ENCODE measurements at regions not wholly inside any gene's neighbourhood (a gene's known extent, or its start where the extent isn't known, plus 50 kb on each side); places are given as distances from the start of the nearest gene placed in this dataset.

DNA sequence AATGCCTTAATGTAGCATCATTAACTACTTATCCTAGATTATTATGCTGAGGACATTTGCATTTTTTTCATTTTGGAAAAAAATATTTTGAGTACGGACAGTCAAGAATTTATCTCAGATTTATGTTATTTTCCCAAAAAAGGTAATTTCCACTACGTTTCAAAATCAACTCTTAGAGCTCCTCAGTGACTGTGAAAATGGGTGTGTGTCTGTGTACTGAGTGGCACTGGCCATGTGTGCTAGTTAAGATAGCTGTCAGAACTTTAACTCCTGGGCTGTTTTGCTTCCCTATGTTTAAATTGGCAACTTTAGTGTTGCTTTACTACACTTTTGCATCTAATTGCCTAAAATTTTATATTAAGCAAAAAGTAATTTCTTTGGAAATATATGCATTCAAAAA is 927.4 kb downstream of the EFNB2 start:
- no peak for DNase-seq (ENCODE audit: low spot score)

DNA sequence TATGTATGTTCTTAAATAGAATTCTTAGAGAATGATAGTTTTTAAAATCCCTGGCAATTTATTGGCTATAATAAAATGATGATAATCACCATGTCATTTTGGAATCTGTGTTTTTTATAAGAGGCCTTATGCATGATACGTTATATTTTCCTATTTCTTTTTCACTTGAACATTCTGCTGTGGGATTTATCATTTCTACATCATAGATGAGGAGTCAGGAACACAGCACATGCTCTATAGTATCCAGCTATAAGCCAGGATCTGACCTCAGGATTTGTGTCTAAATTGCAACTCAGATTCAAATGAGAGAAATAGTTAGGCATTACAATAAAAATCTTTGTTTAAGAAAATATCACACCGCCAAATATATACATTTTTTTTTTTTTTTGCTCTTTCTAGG is 928.0 kb downstream of the EFNB2 start:
- DNase-seq (ENCODE audit: low spot score), result no peak

DNA sequence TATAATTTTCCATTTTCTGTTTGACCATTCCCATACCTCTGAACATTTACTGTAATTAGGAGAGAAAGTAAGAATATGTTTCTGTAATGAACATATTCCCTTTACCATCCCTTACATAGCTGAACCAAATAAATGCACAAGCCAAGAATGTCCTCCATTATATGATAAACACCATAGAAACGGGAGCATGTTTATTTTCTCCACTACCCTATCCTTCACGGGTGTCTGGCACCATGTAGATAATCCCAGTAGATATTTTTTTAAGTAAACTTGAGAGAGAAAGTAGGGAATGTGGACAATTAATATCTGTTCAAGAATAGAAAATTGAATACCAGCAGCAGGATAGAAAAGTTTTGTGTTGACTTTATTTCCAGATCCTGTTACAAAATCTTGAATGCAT is 928.4 kb downstream of the EFNB2 start:
- no peak for DNase-seq (ENCODE audit: low spot score)

DNA sequence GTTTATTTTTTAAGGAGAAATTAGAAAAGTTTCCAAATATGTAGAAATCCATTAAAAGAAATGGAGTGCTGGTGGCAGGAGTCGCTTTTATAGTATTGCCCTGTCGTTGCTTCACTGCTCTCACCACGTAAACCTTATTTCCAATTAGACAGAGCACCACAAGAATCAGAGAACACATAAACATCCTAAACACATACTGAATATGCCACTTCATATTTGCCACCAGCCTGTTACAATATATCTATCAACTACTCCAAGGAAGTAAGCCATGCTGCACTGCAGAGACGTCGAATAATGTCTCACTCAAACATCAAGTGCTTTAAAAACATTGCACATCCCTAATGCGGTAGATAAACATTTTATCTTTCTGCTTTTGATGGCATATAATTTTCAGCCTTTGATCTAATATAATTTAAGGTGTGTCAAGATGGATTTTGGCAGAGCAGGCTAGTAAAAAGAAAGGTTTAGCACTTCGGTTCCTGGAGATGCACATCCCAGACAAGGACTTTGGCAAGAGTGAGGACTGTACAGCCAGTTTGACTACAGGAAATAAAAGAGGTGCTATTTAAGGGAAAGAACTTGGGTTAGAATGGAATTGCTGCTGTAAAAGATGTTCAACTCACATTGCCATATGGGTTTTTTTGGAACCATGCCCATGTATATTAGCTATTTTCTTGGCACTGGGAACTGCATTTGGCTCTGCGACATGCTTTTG is 932.3 kb downstream of the EFNB2 start:
- DNase-seq (ENCODE audit: low spot score), result no peak

DNA sequence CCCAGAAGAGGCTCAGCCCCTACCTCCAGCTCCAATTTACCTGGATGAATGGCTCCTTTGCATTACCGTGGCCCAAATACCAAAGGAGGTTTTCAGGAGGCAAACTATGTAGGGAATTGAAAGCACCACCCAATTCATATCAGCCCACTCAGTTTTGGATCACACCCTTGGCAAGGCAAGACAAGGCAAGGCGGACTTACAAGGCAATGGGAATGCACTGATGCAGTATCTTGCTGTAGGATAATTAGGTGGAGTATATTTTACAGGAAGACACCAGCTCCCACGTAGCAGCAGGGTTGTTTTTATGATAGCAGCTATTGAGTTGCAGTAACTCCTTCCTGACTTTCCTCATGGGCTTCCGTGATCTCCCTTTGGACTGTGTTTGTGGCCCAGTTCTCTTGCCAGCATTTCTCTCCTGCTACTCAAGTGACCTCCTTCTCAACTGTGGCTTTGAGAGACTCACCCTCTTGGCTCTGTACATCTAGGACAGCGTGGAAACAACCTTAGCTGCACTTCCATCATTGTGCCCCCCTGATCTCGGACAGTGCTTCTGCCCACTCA is 935.9 kb downstream of the EFNB2 start:
- DNase-seq (ENCODE audit: low spot score), result no peak

DNA sequence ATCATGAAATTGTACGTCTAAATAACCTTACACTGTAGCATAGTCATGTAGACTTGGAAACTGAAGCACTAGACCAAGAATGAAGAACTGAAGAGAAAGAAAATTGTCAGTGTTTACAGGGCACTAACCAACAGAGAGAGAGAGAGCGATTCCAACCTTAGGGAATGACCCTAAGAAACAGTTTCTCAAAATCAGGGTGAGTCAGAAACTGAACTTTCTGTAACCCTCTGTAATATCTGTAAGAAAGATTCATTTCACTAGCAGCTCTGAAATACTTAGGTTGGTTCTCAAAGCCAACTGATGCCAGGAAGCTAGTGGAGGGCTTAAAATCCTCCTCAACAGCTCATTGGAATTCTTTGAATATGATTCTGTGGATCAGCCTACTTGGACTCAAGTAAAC is 936.9 kb downstream of the EFNB2 start:
- DNase-seq (ENCODE audit: low spot score), result no peak

DNA sequence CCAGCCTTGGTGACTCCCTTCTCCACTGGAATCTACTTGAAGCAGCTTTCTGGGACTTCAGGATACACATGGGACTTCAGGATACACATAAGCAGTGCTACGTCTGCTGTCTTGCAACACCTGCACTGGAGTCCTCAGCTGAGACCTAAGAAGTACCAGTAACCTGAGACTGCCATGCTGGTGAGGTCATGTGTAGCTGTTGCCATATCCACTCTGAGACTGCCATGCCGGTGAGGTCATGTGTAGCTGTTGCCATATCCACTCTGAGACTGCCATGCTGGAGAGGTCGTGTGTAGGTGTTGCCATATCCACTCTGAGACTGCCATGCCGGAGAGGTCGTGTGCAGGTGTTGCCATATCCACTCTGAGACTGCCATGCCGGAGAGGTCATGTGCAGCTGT is 937.9 kb downstream of the EFNB2 start:
- no peak for DNase-seq (ENCODE audit: low spot score)

DNA sequence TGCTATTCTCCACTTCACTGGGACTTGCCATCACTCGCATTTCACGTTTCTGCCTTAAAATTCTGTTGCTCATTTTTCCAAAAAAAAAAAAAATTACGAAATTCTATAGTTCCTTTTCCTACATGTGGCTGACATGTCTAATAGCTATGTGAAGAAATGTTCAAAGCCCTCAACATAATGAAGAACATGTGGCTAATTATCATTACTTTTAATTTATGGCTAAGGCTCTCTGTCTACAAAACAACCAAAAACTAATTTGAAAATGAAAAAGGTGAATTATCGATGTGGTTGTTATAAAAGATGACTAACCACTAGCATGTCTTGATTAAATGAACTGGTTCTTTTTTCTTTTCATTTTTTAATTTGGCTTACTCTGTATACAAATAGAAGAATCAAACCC is 940.0 kb downstream of the EFNB2 start:
- DNase-seq (ENCODE audit: low spot score), result no peak

DNA sequence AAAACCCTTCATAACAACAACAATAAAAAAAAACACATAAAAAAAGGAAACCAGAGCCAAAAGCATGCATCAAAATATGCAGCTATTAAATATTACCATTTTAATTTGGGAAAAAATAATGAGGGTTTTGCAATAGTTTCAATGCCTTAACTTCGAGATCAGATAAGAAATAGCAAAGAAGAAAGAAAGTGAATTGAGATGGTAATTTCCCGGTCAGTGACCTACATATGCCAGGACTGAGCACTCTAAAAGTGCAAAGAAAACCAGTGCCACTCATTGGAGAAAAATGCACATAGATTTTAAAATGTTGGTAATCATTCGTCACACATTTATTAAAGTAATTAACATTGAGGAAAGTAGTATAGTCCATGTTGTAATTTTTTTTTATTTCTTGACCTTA is 944.2 kb downstream of the EFNB2 start:
- no peak for DNase-seq (ENCODE audit: low spot score)

DNA sequence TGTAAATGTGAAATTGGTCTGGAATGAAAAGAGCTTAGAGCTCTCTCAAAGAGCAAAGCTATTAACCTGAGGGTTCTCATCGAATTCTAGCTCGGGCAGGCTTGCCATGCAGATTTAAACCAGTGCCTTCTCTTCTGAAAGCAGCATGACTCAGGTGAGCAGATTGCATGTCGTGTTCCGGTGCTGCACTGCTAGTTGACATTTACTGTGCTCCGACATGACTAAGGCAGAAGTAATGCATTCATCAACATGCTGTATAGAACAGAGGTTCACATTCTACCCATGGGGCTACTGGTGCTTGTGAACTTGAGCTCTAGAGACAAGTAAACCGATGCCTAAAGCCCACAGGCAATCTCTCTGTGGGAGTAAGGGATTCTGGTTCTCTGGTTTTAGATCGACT is 947.7 kb downstream of the EFNB2 start:
- no peak for DNase-seq (ENCODE audit: low spot score)

DNA sequence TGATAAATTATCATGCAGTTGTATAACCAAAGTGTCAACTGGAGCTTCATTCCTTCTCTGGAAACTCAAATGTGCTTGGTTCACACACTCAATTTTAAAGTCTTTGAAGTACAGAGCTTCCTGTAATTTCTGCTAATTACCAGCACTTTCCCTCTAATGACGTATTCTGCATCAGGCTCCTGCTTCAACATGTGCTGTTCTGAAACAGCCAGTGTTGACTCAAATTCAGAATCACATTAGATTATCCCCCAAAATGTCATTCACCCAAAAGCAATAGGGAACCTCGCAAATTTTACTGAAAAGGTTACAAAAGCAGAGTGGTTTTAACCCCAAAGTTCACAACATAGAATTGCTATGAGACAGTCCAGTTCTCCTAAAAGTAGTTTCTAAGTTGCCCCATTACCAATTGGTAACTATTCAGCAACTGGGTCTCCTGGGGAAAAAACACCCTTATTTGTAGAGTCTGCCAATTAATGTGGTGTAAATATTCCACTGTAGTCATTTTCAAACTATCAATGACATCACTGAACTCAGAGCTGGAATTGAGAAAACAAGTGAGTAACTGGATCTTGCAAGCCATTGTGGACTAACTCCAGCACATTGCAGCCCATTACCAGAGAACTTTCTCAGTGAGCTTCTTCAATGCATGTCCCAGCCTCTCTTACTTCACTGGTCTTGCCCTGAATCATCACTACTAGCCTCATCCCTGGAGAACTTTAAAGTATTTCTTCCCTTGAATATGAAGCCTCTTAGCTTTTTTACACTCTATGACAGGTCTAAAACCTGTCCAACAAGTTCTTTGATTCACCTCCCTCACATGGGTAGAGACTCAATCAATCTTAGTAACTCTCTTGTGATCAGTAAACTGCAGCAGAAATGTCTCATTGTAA is 955.4 kb downstream of the EFNB2 start:
- no peak for DNase-seq (ENCODE audit: low spot score)

DNA sequence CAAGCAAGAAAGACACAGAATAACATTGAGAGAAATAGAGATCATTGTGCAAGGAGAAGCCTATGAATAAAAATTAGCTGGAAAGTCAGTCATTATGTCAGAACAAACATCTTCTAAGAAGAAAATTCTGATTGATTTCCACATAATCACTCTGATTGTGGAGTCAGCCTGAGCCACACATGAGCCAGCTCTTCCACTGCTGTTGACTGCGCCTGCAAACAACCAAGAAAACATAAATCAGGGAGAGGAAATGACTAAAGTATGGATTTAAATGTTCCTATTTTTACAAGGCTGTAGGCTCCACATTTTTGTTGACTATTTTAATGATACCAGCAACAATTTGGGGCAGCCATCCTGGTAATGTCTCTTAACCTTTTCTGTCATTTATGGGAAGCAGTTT is 962.3 kb downstream of the EFNB2 start:
- no peak for DNase-seq (ENCODE audit: low spot score)

DNA sequence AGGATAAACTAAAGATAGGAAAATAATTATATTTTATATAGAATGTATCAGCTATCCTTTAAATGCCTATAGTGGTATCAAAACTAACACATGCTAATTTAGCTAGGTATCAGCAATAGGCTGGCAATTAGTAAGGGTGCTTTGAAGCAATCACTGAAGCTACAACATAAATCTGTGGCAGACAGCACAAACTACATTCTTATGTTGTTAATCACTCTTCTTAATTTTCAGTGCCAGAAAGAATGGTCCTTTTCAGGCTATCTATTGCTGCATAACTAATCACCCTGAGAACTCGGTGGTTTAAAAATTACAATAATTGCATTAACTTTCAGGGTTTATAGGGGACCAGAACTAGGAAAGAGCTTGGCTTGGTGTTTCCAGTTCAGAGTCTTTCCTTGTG is 963.1 kb downstream of the EFNB2 start:
- DNase-seq (ENCODE audit: low spot score), result no peak

DNA sequence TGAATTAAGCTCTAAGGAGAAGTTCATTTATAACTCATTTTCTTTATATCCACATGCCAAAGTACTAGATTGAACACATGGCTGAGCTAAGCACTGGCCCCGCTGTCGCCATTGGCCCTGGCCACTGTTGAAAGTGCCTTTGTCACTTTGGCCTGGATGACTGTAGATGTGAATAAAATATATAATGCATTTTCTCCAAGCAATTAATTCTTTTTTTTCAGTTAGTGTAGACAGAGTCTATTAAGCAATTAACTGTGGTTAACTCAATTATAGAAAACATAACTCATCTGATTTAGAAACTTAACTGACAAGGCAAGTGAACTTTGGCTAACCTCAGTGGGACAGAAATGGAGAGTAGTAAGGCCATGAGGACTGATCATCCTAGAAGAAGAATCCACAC is 965.6 kb downstream of the EFNB2 start:
- no peak for DNase-seq (ENCODE audit: low spot score)

DNA sequence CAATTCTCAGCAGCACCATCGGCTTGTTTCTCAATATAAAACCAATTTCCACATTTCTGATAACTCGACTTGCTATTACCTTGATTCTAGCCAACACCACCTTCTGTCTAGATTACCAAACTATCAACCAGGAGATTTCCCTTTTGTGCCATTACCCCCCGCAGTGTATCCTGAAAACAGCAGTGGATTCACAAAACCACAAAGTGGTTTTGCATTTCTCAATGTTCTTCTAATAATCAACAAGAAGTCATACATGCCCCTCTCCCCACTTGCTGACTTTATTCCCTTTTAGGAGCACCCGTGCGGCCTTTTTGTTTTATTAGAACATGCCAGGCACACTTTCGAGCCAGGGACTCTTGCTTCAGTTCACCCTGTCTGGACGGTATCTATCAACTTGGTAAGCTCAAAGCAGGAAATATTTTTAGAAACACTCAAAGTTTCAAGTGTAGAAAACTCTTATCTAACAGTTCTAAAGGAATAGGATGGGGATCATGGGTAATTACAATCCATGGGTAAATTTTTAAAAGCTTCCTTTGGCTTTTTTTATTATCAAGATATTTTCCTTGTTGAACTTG is 967.4 kb downstream of the EFNB2 start:
- no peak for DNase-seq (ENCODE audit: low spot score)

DNA sequence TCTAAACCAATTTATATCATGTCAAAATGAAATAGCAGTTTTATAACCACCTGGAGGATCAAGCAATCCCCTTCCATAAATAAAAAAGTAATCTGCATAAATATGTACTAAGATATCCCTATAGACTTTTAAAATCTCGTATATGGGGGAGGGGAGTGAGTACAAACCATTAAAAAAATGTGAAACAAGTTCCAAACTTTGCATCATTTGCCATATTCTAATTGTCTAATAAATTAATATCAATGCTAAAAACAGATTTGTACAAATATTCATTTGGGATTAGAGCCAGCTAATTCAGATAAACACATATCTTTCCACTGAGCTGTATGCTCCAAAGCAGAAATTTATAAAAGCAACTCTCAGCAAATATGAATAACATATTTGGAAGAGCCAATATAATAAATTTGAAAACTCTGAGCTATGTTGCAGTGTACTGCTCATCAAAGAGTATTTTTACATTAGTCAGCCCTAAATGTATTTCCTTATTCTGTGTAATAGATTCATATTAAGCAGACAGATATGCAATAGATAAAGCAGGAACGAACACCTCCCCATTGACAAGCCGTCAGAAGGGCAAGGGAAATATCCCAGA is 970.2 kb downstream of the EFNB2 start:
- no peak for DNase-seq (ENCODE audit: low spot score)

DNA sequence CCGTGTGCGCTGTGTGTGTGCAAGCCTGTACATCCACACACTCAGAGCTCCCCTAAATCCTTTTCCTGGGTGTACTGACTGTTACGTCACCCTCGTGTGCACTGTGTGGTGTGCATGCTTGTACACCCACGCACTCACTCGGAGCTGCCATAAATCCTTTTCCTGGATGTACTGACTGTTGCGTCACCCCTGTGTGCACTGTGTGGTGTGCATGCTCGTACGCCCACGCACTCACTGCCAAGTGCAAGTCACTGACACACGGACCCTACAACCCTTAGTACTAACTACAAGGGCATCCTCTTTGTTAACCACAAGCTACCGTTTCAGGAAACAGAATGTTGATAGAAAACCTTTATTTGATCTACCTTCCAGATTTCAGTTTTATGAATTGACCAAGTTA is 983.4 kb downstream of the EFNB2 start:
- DNase-seq (ENCODE audit: low spot score), result no peak

DNA sequence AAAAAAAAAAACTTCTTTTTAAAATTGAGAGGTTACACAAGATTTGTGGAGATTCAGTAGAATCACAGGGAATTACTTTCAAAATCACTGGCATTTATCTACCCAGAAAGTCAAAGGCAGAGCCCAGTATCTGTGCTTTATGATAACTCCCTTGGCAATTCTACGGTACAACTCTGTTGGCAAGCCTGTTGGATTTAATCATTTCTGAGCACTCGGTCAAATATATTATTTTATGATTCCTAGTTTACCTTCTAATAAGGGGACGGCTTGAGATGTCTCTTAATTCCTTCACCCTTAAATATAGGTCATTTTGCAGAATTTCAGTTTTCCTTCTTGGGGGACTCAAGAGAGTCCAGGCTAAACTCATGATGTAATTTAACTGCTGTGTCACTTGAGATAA is 987.6 kb downstream of the EFNB2 start:
- DNase-seq (ENCODE audit: low spot score), result no peak

DNA sequence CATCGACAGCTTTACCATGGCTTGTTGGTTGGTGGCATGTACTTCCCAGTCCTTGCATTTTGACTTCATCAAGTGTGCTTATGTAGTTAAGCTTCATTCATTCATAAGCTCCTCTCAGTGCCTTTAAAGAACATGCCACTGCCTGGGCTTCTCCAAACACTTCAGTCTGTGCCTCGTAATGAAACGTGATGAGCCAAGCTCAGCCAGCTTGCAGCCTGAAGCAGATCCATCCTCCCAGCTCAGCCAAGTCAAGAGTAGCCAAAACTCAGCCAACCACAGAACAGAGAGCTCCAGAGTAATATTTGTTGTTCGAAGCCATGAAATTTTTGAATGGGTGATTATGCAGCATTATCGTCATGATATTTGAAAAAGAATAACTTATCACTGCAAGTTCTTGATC is 989.7 kb downstream of the EFNB2 start:
- no peak for DNase-seq (ENCODE audit: low spot score)

DNA sequence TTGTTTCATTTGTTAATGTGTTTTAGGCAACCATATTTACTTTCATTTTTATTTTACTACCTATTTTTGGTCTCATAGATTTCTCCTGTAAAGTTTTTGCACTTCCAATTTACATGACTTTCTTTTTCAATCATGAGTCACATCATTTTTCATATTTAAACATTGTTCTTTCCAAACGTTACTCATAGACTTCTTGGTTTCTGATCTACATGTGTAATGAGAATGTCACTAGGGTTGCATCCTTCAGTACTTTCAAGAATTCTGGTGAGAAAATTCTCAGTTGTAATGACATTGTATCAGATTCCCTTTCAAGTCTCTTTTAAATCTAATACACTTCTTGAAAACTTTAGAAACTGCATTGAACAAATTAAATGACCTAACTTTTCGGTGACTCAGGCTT is 991.7 kb downstream of the EFNB2 start:
- DNase-seq (ENCODE audit: low spot score), result no peak

DNA sequence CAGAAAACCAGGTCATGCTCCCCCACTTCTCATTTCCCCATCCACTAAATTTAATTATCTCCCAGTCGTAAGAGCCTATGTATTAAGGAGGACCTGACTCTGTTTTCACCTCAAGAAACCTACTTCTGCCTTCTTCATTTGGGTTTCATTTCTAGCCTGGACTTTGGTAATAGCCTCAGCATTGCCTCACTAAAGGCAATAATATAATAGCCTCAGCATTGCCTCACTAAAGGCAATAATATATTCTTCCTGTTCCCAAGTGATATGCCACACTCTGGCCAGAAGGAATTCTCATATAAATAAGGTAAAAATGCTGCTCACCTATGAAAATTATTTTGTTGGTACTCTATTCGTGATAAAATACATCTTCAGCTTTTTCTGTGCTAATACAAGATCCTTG is 993.9 kb downstream of the EFNB2 start:
- no peak for DNase-seq (ENCODE audit: low spot score)

DNA sequence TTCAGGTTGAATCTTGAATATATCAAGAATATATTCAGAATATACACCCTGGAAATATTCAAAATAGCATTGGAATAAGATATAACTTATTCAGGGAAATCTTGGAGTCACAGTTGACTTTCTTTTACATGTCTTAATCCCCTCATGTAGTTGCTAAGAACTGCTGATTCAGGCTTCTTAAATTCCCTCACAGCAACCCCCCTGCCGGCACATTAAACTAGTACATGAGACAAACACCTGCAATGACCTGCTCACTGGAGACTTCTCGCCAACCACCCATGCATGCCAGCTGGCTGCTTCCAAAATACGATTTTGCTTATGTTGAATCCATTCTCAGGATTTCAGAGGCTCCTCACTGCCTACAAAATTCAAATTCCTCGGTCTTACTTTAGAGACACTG is 997.1 kb downstream of the EFNB2 start:
- no peak for DNase-seq (ENCODE audit: low spot score)

DNA sequence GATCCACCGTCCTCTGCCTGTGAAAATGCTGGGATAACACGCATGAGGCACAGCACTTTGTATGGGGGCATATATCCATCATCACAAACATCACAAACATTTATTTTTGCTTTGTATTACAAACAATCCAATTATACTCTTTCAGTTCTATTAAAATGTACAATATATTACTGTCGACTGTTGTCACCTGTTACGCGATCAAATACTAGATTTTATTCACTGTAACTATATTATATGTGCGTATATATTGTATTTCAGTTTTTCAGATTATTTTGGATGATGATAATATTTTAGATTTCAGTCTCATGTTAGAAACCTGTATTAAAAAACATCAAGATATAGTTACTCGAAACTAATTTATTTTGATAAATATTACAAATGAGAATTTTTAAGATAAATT is 998.3 kb downstream of the EFNB2 start:
- DNase-seq (ENCODE audit: low spot score), result no peak
